PFSK-1 (cell line): ENCODE measurements at regions not wholly inside any gene's neighbourhood (a gene's known extent, or its start where the extent isn't known, plus 50 kb on each side); places are given as distances from the start of the nearest gene placed in this dataset.

Experiments
- POLR2AphosphoS5 ChIP-seq: IDR thresholded peaks from 2 replicates; pipeline ENCODE4 v1.6.1; 2012; ENCODE audit warnings: low read depth, mild to moderate bottlenecking, control low read depth, low read length, moderate library complexity
- TAF1 ChIP-seq: IDR thresholded peaks from 2 replicates; pipeline ENCODE4 v1.6.1; 2012; ENCODE audit warnings: low read length, control low read depth, borderline replicate concordance; ENCODE audit not compliant: insufficient read depth

GRCh38 chr12:93005928-93006392, 76.9 kb upstream of the EEA1 start:
- TF ChIP-seq POLR2AphosphoS5, result no peak
- TF ChIP-seq TAF1, result no peak
